ENCODE measurements at regions not wholly inside any gene's neighbourhood (a gene's known extent, or its start where the extent isn't known, plus 50 kb on each side); places are given as distances from the start of the nearest gene placed in this dataset.

GRCh38 chr14:105971593-105972500 lies 445.5 kb downstream of the TMEM121 start:
- no peak for TF ChIP-seq EZH2 (IDR thresholded peaks at IDR 0.05; ENCODE audit: low read depth, unreplicated experiment)
- no peak for TF ChIP-seq CTCF (conservative IDR thresholded peaks at IDR 0.05; ENCODE audit: low read depth in 2 of 2)
- no peak for TF ChIP-seq POLR2AphosphoS5 (IDR thresholded peaks at IDR 0.05; ENCODE audit: low read depth)
- no peak for TF ChIP-seq REST (IDR thresholded peaks at IDR 0.05; ENCODE audit: unreplicated experiment)
- no peak for TF ChIP-seq ZNF114 (CRISPR knock-in tag; IDR thresholded peaks at IDR 0.05)
- TF ChIP-seq EZH2phosphoT487 (IDR thresholded peaks at IDR 0.05; ENCODE audit: unreplicated experiment) = no peak
- no peak for TF ChIP-seq JUNB (IDR thresholded peaks at IDR 0.05; ENCODE audit: unreplicated experiment)
